ENCODE measurements at regions not wholly inside any gene's neighbourhood (a gene's known extent, or its start where the extent isn't known, plus 50 kb on each side); places are given as distances from the start of the nearest gene placed in this dataset.
"Not testable (repeated sequence)": the region's sequence is repeated elsewhere in the genome, so short reads cannot be mapped to it uniquely, and the experiment has no call there.

DNA sequence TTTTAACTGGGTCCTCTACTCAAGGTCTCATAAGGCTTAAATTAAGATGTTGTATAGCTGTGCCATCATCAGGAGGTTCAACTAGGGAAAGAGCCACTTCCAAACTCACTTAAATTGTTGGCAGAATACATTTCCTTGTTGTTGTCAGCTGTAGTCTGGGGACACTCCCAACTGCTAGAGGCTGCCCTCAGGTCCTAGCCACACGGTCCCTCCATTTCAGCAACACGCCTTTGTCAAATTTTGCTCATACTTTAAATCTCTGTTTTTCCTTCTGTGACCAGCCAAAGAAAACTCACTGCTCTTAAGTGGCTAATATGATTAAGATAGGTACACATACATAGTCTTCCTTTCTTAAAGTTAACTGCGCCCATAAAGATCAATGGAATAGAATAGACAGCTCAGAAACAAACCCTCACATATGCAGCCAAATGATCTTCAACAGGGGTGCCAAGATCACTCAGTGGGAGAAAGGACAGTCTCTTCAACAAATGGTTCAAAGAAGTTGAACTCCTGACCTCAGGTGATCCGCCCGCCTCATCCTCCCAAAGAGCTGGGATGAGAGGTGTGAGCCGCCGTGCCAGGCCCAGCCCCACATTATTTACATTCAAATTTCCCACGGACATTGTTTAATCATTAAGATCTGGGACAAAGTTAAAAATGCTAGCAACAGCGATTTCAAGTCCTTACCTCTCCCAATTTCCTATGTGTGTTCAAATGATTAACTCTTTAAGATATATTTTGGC lies 76.4 kb upstream of the ELOVL5 start:
- DNase-seq = no peak
- BruUV-seq (replicated peaks) = no TSS peak
- H3K4me3 ChIP-seq = no peak overlapping the region
- intact Hi-C loops (cut with micrococcal nuclease; ENCODE audit: unreplicated experiment) = no loop called here
- POLR2A ChIA-PET (ENCODE audit: unreplicated experiment) = no interaction called here
- no peaks in the 10 kb centered on the region for H3K4me1 ChIP-seq (replicated peaks; ENCODE audit: insufficient read depth)
- H3K36me3 ChIP-seq (ENCODE audit: low read depth) = no peaks in the 10 kb centered on the region
- no peaks in the 10 kb centered on the region for H4K20me1 ChIP-seq (ENCODE audit: insufficient read depth)
- H3K9me3 ChIP-seq (ENCODE audit: insufficient read depth, low read depth) = no peaks in the 10 kb centered on the region
- H3K9me2 ChIP-seq (ENCODE audit: insufficient read depth) = no peaks in the 10 kb centered on the region
- H3K27me3 ChIP-seq (ENCODE audit: insufficient read depth, low read depth) = no peaks in the 10 kb centered on the region
- H2AFZ ChIP-seq = no peak overlapping the region
- no peaks in the 10 kb centered on the region for H3F3A ChIP-seq (ENCODE audit: insufficient read depth, low read depth)
- H3K4me2 ChIP-seq = no peak overlapping the region
- no peak overlapping the region for H3K27ac ChIP-seq
- no peaks in the 10 kb centered on the region for H3K79me2 ChIP-seq (ENCODE audit: low read depth)
- TF ChIP-seq, protein P1, sequence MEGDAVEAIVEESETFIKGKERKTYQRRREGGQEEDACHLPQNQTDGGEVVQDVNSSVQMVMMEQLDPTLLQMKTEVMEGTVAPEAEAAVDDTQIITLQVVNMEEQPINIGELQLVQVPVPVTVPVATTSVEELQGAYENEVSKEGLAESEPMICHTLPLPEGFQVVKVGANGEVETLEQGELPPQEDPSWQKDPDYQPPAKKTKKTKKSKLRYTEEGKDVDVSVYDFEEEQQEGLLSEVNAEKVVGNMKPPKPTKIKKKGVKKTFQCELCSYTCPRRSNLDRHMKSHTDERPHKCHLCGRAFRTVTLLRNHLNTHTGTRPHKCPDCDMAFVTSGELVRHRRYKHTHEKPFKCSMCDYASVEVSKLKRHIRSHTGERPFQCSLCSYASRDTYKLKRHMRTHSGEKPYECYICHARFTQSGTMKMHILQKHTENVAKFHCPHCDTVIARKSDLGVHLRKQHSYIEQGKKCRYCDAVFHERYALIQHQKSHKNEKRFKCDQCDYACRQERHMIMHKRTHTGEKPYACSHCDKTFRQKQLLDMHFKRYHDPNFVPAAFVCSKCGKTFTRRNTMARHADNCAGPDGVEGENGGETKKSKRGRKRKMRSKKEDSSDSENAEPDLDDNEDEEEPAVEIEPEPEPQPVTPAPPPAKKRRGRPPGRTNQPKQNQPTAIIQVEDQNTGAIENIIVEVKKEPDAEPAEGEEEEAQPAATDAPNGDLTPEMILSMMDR (conservative IDR thresholded peaks at IDR 0.05) = no peak
- no peak for TF ChIP-seq EZH2 (IDR thresholded peaks at IDR 0.05; ENCODE audit: low read depth)
- CTCF ChIA-PET = no interaction called here

DNA sequence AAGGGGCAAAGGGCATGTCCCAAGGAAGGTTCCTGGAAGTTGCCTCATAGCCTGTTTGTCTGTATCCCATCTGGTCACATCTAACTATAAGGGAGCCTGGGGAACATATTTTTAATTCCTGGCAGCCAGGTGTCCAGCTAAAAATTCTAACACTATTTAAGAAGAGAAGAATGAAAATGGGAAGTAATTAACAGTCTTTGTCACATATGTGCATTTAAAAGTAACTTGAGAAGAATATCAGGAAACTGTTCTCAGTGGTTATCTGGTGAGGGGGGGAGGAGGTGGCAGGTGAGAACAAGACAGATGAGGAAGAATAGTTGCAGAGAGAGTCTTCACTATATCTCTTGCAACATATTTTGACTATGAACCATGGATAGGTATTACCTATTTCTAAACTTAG lies 75.5 kb upstream of the ELOVL5 start:
- ChIA-PET CTCF (no interaction called here), POLR2A (ENCODE audit: unreplicated experiment) (no interaction called here)
- no peak overlapping the region for H2AFZ ChIP-seq
- no peak overlapping the region for H3K27ac ChIP-seq
- H3K4me2 ChIP-seq = no peak overlapping the region
- intact Hi-C loops (cut with micrococcal nuclease; ENCODE audit: unreplicated experiment) = no loop called here
- H3K9me2 ChIP-seq (ENCODE audit: insufficient read depth) = no peaks in the 10 kb centered on the region
- DNase-seq = no peak
- H4K20me1 ChIP-seq (ENCODE audit: insufficient read depth) = no peaks in the 10 kb centered on the region
- TF ChIP-seq, protein P1 (conservative IDR thresholded peaks at IDR 0.05) = no peak
- no peak for TF ChIP-seq EZH2 (IDR thresholded peaks at IDR 0.05; ENCODE audit: low read depth)
- no peaks in the 10 kb centered on the region for H3F3A ChIP-seq (ENCODE audit: insufficient read depth, low read depth)
- H3K36me3 ChIP-seq (ENCODE audit: low read depth) = no peaks in the 10 kb centered on the region
- no peaks in the 10 kb centered on the region for H3K9me3 ChIP-seq (ENCODE audit: insufficient read depth, low read depth)
- H3K4me1 ChIP-seq (replicated peaks; ENCODE audit: insufficient read depth) = no peaks in the 10 kb centered on the region
- no TSS peak for BruUV-seq (replicated peaks)
- H3K79me2 ChIP-seq (ENCODE audit: low read depth) = no peaks in the 10 kb centered on the region
- no peaks in the 10 kb centered on the region for H3K27me3 ChIP-seq (ENCODE audit: insufficient read depth, low read depth)
- H3K4me3 ChIP-seq = no peak overlapping the region

DNA sequence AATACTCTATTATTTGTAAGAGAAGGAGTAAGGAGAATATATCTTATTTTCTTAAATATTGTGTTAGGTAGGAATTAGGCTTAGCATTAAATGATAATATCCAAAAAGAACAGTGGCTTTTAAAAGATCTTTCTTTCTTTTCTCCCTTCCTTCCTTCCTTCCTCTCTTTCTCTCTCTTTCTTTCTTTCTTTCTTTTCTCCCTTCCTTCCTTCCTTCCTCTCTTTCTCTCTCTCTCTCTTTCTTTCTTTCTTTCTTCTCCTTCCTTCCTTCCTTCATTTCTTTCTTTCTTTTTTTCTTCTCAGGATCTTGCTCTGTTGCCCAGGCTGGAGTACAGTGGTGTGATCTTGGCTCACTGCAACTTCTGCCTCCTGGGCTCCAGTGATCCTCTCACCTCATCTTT lies 74.8 kb upstream of the ELOVL5 start:
- H4K20me1 ChIP-seq (ENCODE audit: insufficient read depth); H3K27me3 ChIP-seq (ENCODE audit: insufficient read depth, low read depth); H3K4me2 ChIP-seq; H3K4me1 ChIP-seq (replicated peaks; ENCODE audit: insufficient read depth); BruUV-seq (replicated peaks); H3K27ac ChIP-seq; POLR2A ChIA-PET (ENCODE audit: unreplicated experiment); H3F3A ChIP-seq (ENCODE audit: insufficient read depth, low read depth); CTCF ChIA-PET; H3K36me3 ChIP-seq (ENCODE audit: low read depth); H3K79me2 ChIP-seq (ENCODE audit: low read depth); H3K9me2 ChIP-seq (ENCODE audit: insufficient read depth); DNase-seq; H2AFZ ChIP-seq; H3K9me3 ChIP-seq (ENCODE audit: insufficient read depth, low read depth); intact Hi-C loops (cut with micrococcal nuclease; ENCODE audit: unreplicated experiment); H3K4me3 ChIP-seq: not testable (repeated sequence)

DNA sequence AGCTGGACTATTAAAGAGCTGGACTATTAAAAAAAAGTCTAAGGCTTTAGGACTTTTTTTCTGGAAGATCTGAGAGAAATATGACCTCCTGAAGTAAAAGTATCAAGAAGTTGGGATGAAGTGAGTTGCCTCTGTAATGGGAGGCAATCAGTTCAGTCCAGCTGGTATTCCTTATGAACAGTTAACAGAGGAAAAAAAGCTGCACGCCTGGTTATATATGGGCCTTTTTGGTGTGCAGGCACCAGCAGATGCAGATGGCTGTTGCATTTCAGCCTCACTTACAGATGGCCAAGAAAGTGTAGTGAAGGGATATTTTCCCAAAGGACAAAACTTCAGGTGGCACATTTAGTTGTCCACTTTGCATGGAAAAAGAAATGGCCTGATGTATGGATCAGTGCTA lies 70.3 kb upstream of the ELOVL5 start:
- no peak for DNase-seq
- no peaks in the 10 kb centered on the region for H3K27me3 ChIP-seq (ENCODE audit: insufficient read depth, low read depth)
- H3K27ac ChIP-seq = no peak overlapping the region
- BruUV-seq (replicated peaks) = no TSS peak
- intact Hi-C loops (cut with micrococcal nuclease; ENCODE audit: unreplicated experiment) = no loop called here
- POLR2A ChIA-PET (ENCODE audit: unreplicated experiment) = no interaction called here
- H3K9me2 ChIP-seq (ENCODE audit: insufficient read depth) = no peaks in the 10 kb centered on the region
- CTCF ChIA-PET = no interaction called here
- no peaks in the 10 kb centered on the region for H3K36me3 ChIP-seq (ENCODE audit: low read depth)
- no peaks in the 10 kb centered on the region for H3K9me3 ChIP-seq (ENCODE audit: insufficient read depth, low read depth)
- H2AFZ ChIP-seq = no peak overlapping the region
- TF ChIP-seq, protein P1 (conservative IDR thresholded peaks at IDR 0.05) = no peak
- TF ChIP-seq EZH2 (IDR thresholded peaks at IDR 0.05; ENCODE audit: low read depth) = no peak
- H3K79me2 ChIP-seq (ENCODE audit: low read depth) = no peaks in the 10 kb centered on the region
- H3F3A ChIP-seq (ENCODE audit: insufficient read depth, low read depth) = no peaks in the 10 kb centered on the region
- H3K4me1 ChIP-seq (replicated peaks; ENCODE audit: insufficient read depth) = no peaks in the 10 kb centered on the region
- no peak overlapping the region for H3K4me3 ChIP-seq
- H3K4me2 ChIP-seq = no peak overlapping the region
- H4K20me1 ChIP-seq (ENCODE audit: insufficient read depth) = no peaks in the 10 kb centered on the region

Measured in PC-9 (cell line).